AG04450 (cell line): ENCODE measurements at regions not wholly inside any gene's neighbourhood (a gene's known extent, or its start where the extent isn't known, plus 50 kb on each side); places are given as distances from the start of the nearest gene placed in this dataset.

Experiments
- CTCF ChIA-PET: fragments of 300-600, 350-600 bp; formaldehyde crosslinking; extraction: SDS; loops from one replicate; lab custom pipeline; 2022; ENCODE audit warnings: antibody characterized with exemption, inconsistent platforms; lab: Charles Lee
- POLR2A ChIA-PET: fragments of 350-600 bp; formaldehyde crosslinking; extraction: SDS; loops from one replicate; lab custom pipeline; 2021; ENCODE audit warnings: antibody characterized with exemption, inconsistent platforms; lab: Yijun Ruan, JAX
- DNase-seq: peaks from one replicate; pipeline ENCODE4 v3.0.0-alpha.2; 2011; ENCODE audit warnings: low read depth, low spot score
- H3K27ac ChIP-seq: one replicate; pipeline ENCODE4 v1.5.1; 2012; ENCODE audit warnings: low read depth, low read length, control low read depth
- H3K27me3 ChIP-seq: one replicate; pipeline ENCODE4 v1.6.0; 2012; ENCODE audit warnings: low read length; ENCODE audit not compliant: control insufficient read depth, insufficient read depth
- H3K4me3 ChIP-seq: 2 replicates; pipeline ENCODE4 v1.5.1; 2011; ENCODE audit warnings: mild to moderate bottlenecking, low read depth, low read length, control low read depth
- H3K9me3 ChIP-seq: 2 replicates; pipeline ENCODE4 v1.5.1; 2012; ENCODE audit warnings: low read length; ENCODE audit not compliant: control insufficient read depth, insufficient read depth
- CTCF ChIP-seq: IDR thresholded peaks from 2 replicates; pipeline ENCODE4 v1.5.1; 2011; ENCODE audit warnings: low read depth, low read length, control low read depth, inconsistent platforms

- H3K4me3 ChIP-seq = no peak overlapping the region
- no peak for TF ChIP-seq CTCF
- POLR2A ChIA-PET = no interaction called here
- no peaks in the 10 kb centered on the region for H3K9me3 ChIP-seq
- no peaks in the 10 kb centered on the region for H3K27me3 ChIP-seq
- CTCF ChIA-PET = no interaction called here
- no peak for DNase-seq
- H3K27ac ChIP-seq = no peak overlapping the region
Measured at GRCh38 chr12:19010087-19010486, 119.4 kb upstream of the PLEKHA5 start.

- POLR2A ChIA-PET = no interaction called here
- DNase-seq = no peak
- TF ChIP-seq CTCF = no peak
Measured at GRCh38 chr12:19010726-19011125, 118.8 kb upstream of the PLEKHA5 start.

GRCh38 chr12:19012965-19013364 lies 116.6 kb upstream of the PLEKHA5 start:
- POLR2A ChIA-PET = no interaction called here
- H3K27ac ChIP-seq = no peak overlapping the region
- H3K9me3 ChIP-seq = no peaks in the 10 kb centered on the region
- H3K4me3 ChIP-seq = no peak overlapping the region
- no peak for TF ChIP-seq CTCF
- no peak for DNase-seq
- CTCF ChIA-PET = interaction anchor here (1.4 kb wide), 1 partner anchor 173 kb away, joined by 4 read pairs; no protein-coding TSS in a partner anchor
- no peaks in the 10 kb centered on the region for H3K27me3 ChIP-seq

More at GRCh38 chr12:19010726-19011125, 118.8 kb upstream of the PLEKHA5 start:
- H3K27ac ChIP-seq = no peak overlapping the region
- H3K9me3 ChIP-seq = no peaks in the 10 kb centered on the region
- H3K4me3 ChIP-seq = no peak overlapping the region
- CTCF ChIA-PET = no interaction called here
- H3K27me3 ChIP-seq = no peaks in the 10 kb centered on the region

- TF ChIP-seq CTCF = no peak
- Histone ChIP-seq H3K27me3 (no peaks in the 10 kb centered on the region), H3K9me3 (no peaks in the 10 kb centered on the region), H3K4me3 (no peak overlapping the region), H3K27ac (no peak overlapping the region)
- POLR2A ChIA-PET = no interaction called here
- CTCF ChIA-PET = interaction anchor here (0.6 to 1.4 kb wide), 2 partner anchors 83 to 172 kb away, joined by 3 to 4 read pairs; no protein-coding TSS in a partner anchor
- DNase-seq = peak; percentile 61
Measured at GRCh38 chr12:19014240-19014639, 115.3 kb upstream of the PLEKHA5 start.

GRCh38 chr12:19015285-19015684 lies 114.2 kb upstream of the PLEKHA5 start:
- ChIA-PET POLR2A (no interaction called here), CTCF (no interaction called here)
- H3K27ac ChIP-seq = no peak overlapping the region
- DNase-seq = no peak
- H3K27me3 ChIP-seq = no peaks in the 10 kb centered on the region
- no peaks in the 10 kb centered on the region for H3K9me3 ChIP-seq
- no peak overlapping the region for H3K4me3 ChIP-seq
- TF ChIP-seq CTCF = no peak
